ENCODE measurements at regions not wholly inside any gene's neighbourhood (a gene's known extent, or its start where the extent isn't known, plus 50 kb on each side); places are given as distances from the start of the nearest gene placed in this dataset.

DNA sequence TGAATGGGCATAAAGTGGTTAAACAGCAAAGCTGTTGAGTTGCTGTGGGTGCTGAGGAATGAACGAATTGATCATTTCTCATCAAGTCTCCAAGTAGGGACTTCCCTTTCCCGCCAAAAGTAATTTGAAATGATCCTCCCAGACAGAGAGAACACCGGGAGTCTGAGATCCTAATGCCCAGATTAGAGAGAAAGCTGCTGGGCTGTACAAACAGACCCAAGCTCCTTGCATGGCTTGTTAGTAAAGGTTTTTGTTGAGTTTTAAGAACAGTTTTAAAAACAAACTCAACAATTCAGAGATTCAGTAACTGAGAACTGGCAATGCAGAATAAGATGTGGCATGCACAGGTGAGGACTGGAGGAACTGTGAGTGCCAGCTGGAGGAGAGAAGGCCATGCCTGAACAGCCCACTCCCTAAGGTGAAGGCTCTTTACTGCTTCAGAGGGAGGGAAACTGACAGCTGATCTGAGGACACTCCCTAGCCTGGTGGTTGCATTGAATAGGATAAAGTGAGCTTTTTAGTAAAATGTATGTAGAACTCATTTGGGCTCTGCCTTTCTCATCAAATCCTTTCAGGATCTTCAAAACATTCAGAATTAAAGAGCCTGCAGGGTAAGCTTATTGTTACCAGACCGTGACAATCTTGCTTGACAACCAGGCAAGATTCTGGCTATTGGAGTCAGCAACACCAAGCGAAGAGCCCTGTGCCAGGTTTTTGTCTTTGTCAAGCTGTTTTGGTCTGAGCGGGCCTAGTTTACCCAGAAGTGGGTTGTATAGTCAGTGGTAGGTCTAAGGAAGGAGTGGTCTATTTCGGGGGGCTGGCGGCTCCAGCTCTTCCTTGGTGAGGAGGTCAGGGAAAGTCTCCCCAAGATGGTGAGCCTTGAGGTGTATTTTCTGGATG lies 63.2 kb upstream of the IGFBP5 start:
- TF ChIP-seq, protein P1, sequence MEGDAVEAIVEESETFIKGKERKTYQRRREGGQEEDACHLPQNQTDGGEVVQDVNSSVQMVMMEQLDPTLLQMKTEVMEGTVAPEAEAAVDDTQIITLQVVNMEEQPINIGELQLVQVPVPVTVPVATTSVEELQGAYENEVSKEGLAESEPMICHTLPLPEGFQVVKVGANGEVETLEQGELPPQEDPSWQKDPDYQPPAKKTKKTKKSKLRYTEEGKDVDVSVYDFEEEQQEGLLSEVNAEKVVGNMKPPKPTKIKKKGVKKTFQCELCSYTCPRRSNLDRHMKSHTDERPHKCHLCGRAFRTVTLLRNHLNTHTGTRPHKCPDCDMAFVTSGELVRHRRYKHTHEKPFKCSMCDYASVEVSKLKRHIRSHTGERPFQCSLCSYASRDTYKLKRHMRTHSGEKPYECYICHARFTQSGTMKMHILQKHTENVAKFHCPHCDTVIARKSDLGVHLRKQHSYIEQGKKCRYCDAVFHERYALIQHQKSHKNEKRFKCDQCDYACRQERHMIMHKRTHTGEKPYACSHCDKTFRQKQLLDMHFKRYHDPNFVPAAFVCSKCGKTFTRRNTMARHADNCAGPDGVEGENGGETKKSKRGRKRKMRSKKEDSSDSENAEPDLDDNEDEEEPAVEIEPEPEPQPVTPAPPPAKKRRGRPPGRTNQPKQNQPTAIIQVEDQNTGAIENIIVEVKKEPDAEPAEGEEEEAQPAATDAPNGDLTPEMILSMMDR (IDR thresholded peaks at IDR 0.05; ENCODE audit: low read depth, low read length, poor library complexity, severe bottlenecking) = no peak
- no peak for TF ChIP-seq EZH2phosphoT487 (IDR thresholded peaks at IDR 0.05; ENCODE audit: borderline replicate concordance, low read length)
